Stimulated activated naive CD8-positive, alpha-beta T cell treated with anti-CD3 and anti-CD28 coated beads, Interleukin-15, amount 100 ng/mL, for 72 hours (primary cell): ENCODE measurements at regions not wholly inside any gene's neighbourhood (a gene's known extent, or its start where the extent isn't known, plus 50 kb on each side); places are given as distances from the start of the nearest gene placed in this dataset.
"Not testable (repeated sequence)": the region's sequence is repeated elsewhere in the genome, so short reads cannot be mapped to it uniquely, and the experiment has no call there.

Experiments
- ATAC-seq: fragments of 150-1000 bp; cut with Tn5 transposase; 2 replicates; pipeline ENCODE4 v1.10.0; 2021; ENCODE audit warnings: mild to moderate bottlenecking, moderate library complexity
- DNase-seq, 2 donors: peaks; one replicate each; pipeline ENCODE4 v3.0.0; 2021 to 2022
- H3K27ac Mint-ChIP-seq, 2 donors: one replicate each; pipeline ENCODE4 v1.8.0; 2022; ENCODE audit warnings: mild to moderate bottlenecking in 2 of 2, mixed read lengths in 2 of 2, moderate library complexity in 2 of 2
- H3K27me3 Mint-ChIP-seq: one replicate; pipeline ENCODE4 v1.8.0; 2022; ENCODE audit warnings: mixed read lengths
- H3K4me1 Mint-ChIP-seq: one replicate; pipeline ENCODE4 v1.8.0; 2022; ENCODE audit warnings: mild to moderate bottlenecking, mixed read lengths
- H3K4me3 Mint-ChIP-seq, 2 donors: one replicate each; pipeline ENCODE4 v1.8.0; 2022; ENCODE audit warnings: mild to moderate bottlenecking in 2 of 2, mixed read lengths in 2 of 2, moderate library complexity in 1 of 2
- H3K9me3 Mint-ChIP-seq, 2 donors: one replicate each; pipeline ENCODE4 v1.8.0; 2022; ENCODE audit warnings: mixed read lengths in 2 of 2

DNA sequence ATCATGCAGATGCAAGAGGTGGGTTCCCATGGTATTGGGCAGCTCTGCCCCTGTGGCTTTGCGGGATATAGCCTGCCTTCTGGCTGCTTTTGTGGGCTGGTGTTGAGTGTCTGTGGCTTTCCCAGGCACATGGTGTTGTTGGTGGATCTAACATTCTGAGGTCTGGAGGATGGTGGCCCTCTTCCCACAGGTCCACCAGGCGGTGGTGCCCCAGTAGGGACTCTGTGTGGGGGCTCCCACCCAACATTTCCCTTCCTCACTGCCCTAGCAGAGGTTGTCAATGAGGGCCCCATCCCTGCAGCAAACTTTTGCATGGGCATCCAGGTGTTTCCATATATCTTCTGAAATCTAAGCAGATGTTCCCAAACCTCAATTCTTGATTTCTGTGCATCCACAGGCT, 420.5 kb upstream of the TPTE start:
- not testable (repeated sequence) for H3K27ac Mint-ChIP-seq, ATAC-seq, H3K9me3 Mint-ChIP-seq, H3K4me1 Mint-ChIP-seq, DNase-seq, H3K27me3 Mint-ChIP-seq, H3K4me3 Mint-ChIP-seq

DNA sequence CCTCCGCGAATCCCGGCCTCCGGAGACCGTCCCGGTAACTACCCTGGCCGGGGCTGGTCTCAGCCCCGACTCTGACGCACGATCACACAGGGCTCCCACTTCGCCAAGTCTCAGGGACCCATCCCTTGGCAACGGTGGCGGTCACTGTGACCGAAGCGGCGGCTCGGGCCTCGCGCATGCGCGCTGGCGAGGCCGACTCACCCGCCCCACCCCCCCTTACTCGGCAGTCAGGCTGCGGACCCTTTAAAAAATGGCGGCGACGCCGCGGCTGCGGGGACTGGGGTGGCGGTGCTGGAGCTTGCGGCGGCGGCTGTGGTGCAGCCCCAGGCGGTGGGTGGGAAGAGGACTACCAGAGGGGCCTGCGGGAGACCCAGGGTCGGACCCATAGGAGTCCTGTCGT, 402.0 kb upstream of the TPTE start:
- H3K27ac Mint-ChIP-seq, ATAC-seq, H3K9me3 Mint-ChIP-seq, DNase-seq, H3K4me1 Mint-ChIP-seq, H3K4me3 Mint-ChIP-seq, H3K27me3 Mint-ChIP-seq: not testable (repeated sequence)

DNA sequence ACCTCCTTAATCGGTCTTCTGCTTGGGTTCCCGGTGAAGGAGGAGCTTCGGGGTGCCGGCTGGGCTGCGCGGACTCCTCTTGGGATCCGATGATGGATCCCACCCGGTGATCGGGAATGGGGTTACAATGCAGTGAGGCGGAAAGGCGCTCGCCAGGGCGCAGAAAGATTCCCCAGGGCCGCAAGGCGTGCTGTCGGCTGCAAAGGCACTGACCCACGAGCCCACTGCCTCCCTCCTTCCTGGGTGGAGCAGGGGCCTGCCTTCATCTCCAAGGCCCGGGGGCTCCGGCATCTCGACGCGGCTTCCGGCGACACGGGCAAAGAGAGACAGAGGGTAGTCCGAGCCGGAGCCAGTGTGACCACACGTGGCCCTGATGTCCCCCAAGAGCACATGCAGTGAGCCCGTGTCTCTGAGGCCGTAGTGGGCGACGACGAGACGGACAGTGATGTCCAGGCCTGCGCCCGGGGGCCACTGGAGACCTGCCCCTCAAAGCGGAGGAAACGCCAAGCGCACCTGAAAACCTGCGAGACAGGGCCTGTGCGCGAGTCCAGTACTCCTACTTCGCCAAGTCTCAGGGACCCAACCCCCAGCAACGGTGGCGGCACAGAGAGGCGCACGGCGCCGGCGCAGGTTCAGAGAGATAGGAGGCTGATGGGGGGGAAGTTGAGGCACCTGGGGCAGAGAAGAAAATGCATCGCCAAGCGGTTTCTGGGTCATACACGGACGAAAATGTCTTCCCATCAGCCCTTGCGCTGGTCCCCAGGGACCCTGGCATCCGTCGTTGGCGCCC, 401.4 kb upstream of the TPTE start:
- not testable (repeated sequence) for H3K9me3 Mint-ChIP-seq, H3K4me3 Mint-ChIP-seq, H3K27me3 Mint-ChIP-seq, ATAC-seq, H3K4me1 Mint-ChIP-seq, DNase-seq
- H3K27ac Mint-ChIP-seq: peak overlapping the region in 1 of 2 donors; percentile 71

DNA sequence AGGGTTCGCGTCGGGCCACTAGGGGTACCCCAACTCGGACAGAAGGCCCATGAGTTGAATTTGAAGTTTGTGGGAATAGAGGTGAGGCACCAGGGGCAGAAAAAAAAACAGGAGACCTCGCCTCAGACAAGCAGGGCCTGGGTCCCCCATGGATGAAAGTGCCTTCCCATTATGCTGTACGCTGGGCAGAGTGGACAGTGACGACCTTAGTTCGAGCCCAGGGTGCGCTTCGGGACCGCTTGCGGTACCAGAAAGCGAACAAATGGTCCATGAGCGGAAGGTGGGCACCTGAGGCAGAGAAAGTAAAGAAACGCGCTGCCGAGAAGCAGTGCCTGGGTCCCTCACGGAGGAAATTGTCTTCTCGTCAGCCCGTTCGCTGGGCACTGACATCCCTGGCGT, 400.8 kb upstream of the TPTE start:
- H3K27me3 Mint-ChIP-seq, H3K9me3 Mint-ChIP-seq, H3K27ac Mint-ChIP-seq, H3K4me1 Mint-ChIP-seq, H3K4me3 Mint-ChIP-seq, DNase-seq, ATAC-seq: not testable (repeated sequence)

DNA sequence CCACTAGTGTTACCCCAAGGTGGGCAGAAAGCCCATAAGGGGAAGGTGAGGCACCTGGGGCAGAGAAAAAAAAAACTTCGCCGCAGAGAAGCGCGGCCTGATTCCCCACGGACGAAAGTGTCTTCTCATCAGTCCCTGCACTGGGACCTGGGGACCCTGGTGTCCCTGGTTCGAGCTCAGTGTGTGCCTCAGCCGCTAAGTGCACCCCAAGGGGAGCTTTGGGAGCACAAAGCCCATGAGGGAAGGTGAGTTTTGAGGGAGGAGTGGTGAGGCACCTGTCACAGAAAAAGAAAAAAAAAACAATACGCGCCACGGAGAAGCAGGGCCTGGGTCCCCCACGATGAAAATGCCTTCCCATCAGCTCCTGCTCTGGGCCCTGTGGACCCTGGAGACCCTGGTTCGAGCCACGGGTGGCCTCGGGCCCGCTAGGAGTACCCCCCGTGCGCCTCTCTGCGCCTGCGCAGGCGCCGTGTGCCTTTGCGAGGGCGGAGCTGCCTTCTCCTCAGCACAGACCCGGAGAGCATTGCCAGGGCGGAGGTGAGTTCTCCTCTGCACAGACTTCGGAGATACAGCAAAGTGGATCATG, 400.3 kb upstream of the TPTE start:
- H3K4me1 Mint-ChIP-seq, DNase-seq, H3K27ac Mint-ChIP-seq, H3K9me3 Mint-ChIP-seq, ATAC-seq, H3K4me3 Mint-ChIP-seq, H3K27me3 Mint-ChIP-seq: not testable (repeated sequence)

DNA sequence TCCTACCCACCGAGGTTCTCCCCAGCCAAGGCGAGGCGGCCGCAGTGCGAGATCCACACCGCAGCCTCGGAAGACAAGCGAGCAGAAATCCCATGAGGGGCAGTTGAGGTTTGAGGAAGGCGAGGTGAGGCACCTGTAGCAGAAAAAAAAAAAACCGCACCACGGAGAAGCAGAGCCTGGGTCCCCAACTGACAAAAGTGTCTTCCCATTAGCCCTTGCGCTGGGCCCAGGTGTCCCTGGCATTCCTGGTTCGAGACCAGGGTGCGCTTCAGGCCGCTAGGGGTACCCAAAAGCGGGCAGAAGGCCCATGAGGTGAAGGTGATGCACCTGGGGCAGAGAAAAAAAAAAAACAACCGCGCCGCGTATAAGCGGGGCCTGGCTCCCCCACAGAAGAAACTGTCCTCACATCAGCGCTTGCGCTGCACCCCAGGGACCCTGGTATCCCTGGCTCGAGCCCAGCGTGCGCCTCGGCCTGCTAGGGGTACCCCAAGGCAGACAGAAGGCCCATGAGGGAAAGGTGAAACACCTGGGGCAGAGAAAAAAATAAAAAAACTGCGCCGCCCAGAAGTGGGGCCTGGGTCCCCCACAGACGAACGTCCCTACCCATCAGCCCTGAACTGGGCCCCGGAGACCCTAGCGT, 399.4 kb upstream of the TPTE start:
- not testable (repeated sequence) for H3K9me3 Mint-ChIP-seq, H3K4me3 Mint-ChIP-seq, H3K4me1 Mint-ChIP-seq, H3K27ac Mint-ChIP-seq, H3K27me3 Mint-ChIP-seq, ATAC-seq, DNase-seq

DNA sequence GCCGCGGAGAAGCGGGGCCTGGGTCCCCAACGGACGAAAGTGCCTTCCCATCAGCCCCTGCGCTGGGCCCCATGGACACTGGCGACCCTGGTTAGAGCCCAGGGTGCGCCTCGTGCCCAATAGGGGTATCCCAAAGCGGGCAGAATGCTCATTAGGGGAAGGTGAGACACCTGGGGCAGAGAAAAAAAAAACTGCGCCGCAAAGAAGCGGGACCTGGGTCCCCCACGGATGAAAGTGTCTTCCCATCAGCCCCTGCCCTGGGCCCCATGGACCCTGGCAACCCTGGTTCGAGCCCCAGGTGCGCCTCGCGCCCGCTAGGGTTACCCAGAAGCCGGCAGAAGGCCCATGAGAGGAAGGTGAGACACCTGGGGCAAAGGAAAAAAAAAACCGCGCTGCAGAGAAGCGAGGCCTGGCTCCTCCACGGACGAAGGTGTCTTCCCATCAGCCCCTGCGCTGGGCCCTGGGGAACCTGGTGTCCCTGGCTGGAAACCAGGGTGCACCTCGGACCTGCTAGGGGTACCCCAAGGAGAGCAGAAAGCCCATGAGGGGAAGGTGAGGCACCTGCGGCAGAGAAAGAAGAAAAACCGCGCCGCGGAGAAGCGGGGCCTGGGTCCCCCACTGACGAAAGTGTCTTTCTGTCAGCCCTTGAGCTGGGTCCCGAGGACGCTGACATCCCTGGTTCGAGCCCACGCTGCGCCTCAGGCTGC, 398.4 kb upstream of the TPTE start:
- not testable (repeated sequence) for H3K27me3 Mint-ChIP-seq, H3K27ac Mint-ChIP-seq, ATAC-seq, H3K4me3 Mint-ChIP-seq, H3K9me3 Mint-ChIP-seq, H3K4me1 Mint-ChIP-seq
- peak in 1 of 2 donors; percentile 36 for DNase-seq

DNA sequence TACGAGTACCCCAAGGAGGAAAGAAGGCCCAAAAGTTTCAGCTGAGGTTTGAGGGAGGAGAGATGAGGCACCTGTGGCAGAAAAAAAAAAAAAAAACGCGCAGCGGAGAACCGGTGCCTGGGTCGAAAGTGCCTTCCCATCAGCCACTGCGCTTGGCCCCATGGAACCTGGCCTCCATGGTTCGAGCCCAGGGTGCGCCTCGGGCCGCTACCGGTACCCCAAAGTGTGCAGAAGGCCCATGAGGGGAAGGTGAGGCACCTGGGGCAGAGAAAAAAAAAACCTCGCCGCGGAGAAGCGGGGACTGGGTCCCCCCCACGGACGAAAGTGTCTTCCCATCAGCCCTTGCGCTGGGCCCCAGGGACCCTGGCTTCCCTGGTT, 397.9 kb upstream of the TPTE start:
- H3K27ac Mint-ChIP-seq, DNase-seq, H3K9me3 Mint-ChIP-seq, H3K4me3 Mint-ChIP-seq, H3K4me1 Mint-ChIP-seq, H3K27me3 Mint-ChIP-seq, ATAC-seq: not testable (repeated sequence)

DNA sequence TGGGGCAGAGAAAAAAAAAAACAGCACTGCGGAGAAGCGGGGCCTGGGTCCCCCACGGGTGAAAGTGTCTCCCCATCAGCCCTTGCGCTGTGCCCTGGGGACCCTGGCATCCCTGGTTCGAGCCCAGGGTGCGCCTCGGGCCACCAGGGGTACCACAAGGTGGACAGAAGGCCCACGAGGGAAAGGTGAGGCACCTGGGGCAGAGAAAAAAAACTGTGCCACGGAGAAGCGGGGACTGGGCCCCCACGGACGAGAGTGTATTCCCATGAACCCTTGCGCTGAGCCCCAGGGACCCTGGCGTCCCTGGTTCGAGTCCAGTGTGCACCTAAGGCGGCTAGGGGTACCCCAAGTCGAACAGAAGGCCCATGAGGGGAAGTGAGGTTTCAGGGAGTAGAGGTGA, 395.8 kb upstream of the TPTE start:
- H3K27ac Mint-ChIP-seq, H3K4me1 Mint-ChIP-seq, DNase-seq, ATAC-seq, H3K27me3 Mint-ChIP-seq, H3K4me3 Mint-ChIP-seq, H3K9me3 Mint-ChIP-seq: not testable (repeated sequence)

DNA sequence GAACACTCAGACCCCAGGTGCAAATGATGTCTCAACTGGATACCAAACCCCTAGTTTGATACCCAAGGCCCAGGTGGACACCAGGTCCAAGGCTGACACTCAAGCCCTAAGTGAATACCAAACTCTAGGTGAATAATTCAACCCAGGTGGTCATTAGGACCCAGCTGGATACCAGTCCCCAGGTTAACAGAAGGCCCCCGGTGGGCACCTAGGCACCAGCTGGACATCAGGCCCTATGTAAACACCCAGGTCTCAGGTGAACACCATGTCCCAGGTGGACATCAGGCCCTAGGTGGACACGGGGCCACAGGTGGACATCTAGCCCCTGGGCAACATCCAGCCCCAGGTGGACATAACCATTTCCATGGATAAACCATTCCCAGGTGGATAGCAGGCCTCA, 387.3 kb upstream of the TPTE start:
- not testable (repeated sequence) for ATAC-seq, H3K27me3 Mint-ChIP-seq, H3K4me1 Mint-ChIP-seq, H3K4me3 Mint-ChIP-seq, H3K9me3 Mint-ChIP-seq, H3K27ac Mint-ChIP-seq, DNase-seq

DNA sequence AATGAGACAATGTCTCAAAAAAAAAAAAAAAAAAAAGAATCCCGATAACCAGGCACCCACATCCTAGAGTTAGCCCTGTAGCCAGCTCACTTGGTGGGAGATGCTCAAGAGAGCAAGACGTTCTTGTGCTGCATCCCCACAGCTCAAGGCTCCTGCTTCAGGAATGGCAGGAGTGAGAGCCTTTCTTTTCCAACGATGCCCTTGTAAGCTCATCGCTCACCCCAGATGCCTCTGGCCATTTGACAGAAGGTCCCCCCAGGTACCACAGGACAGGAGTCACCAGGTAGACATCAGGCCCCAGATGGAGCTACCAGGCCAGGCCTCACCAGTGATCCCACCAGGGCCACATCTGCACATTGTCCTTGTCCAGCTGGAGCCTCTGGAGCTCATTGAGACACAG, 385.5 kb upstream of the TPTE start:
- not testable (repeated sequence) for H3K4me3 Mint-ChIP-seq, H3K27ac Mint-ChIP-seq, DNase-seq, H3K27me3 Mint-ChIP-seq, H3K9me3 Mint-ChIP-seq, H3K4me1 Mint-ChIP-seq, ATAC-seq

DNA sequence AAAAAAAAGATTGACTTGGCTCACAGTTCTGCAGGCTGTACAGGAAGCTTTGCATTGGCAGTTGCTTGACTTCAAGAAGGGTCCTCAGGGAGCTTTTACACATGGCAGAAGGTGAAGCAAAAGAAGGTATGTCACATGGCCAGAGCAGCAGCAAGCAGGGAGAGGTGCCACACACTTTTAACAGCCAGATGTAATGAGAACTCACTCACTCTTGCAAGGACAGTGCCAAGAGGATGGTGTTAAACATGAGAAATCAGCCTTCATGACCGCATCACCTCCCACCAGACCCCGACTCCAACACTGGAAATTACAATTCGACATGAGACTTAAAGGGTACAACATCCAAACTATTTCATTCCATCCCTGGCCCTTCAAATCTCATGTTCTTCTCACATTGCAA, 367.2 kb upstream of the TPTE start:
- not testable (repeated sequence) for H3K4me1 Mint-ChIP-seq, H3K27me3 Mint-ChIP-seq

More for the DNA sequence above, 367.2 kb upstream of the TPTE start:
- not testable (repeated sequence) for H3K4me3 Mint-ChIP-seq, H3K27ac Mint-ChIP-seq, H3K9me3 Mint-ChIP-seq, ATAC-seq, DNase-seq
